GM18870 (cell line): ENCODE measurements at regions not wholly inside any gene's neighbourhood (a gene's known extent, or its start where the extent isn't known, plus 50 kb on each side); places are given as distances from the start of the nearest gene placed in this dataset.

Source experiments
- ATAC-seq: cut with Tn5 transposase; IDR thresholded peaks from one replicate; pipeline ENCODE4 v1.9.1; 2021; ENCODE audit warnings: moderate library complexity; ENCODE audit not compliant: unreplicated experiment

- ATAC-seq: no peak
These were observed 88.9 kb upstream of the NRXN1 start for GRCh38 chr2:51120754-51121280.

- no peak for ATAC-seq
These were observed 79.6 kb upstream of the NRXN1 start for GRCh38 chr2:51111532-51111931.

GRCh38 chr2:51108794-51109193, 76.9 kb upstream of the NRXN1 start:
- ATAC-seq: no peak

GRCh38 chr2:51107841-51108240, 75.9 kb upstream of the NRXN1 start:
- no peak for ATAC-seq

- ATAC-seq: no peak
These were observed 73.9 kb upstream of the NRXN1 start for GRCh38 chr2:51105811-51106210.

GRCh38 chr2:51103205-51103604, 71.3 kb upstream of the NRXN1 start:
- no peak for ATAC-seq

- ATAC-seq: no peak
These were observed 61.1 kb upstream of the NRXN1 start for GRCh38 chr2:51093016-51093415.

GRCh38 chr2:51085420-51086068, 53.6 kb upstream of the NRXN1 start:
- ATAC-seq: no peak

GRCh38 chr2:51084750-51085149, 52.8 kb upstream of the NRXN1 start:
- ATAC-seq: no peak
